ENCODE measurements at regions not wholly inside any gene's neighbourhood (a gene's known extent, or its start where the extent isn't known, plus 50 kb on each side); places are given as distances from the start of the nearest gene placed in this dataset.

DNA sequence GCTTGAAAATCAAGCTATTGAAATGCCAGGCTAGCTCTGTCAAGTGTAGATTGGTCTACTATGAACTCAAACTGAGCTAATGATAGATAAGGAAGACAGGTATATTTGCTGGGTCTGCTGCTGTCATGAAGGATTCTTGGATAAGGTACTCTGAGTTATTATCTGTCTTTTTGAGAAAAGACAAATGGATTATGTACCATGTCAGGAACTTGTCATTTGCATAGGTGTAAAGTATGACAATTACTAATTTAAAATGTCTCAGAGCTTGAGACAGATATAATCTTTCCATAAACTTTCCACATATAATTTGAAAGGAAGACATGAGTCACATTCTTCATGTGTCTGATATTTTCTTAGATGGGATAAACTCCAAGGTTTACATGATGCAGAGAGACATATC, 594.1 kb upstream of the PTPRD start:
- DNase-seq (ENCODE audit: low spot score), result no peak
- Mint-ChIP-seq H3K4me1 (ENCODE audit: low read depth) (no peaks in the 10 kb centered on the region), H3K4me3 (ENCODE audit: unreplicated experiment) (no peak overlapping the region), H3K9me3 (ENCODE audit: low read depth) (peaks cover 4% of the 10 kb centered on the region), H3K27ac (ENCODE audit: unreplicated experiment) (no peak overlapping the region), H3K36me3 (ENCODE audit: low read depth) (no peaks in the 10 kb centered on the region), H3K27me3 (ENCODE audit: low read depth) (no peaks in the 10 kb centered on the region)
- TF ChIP-seq, protein P1, sequence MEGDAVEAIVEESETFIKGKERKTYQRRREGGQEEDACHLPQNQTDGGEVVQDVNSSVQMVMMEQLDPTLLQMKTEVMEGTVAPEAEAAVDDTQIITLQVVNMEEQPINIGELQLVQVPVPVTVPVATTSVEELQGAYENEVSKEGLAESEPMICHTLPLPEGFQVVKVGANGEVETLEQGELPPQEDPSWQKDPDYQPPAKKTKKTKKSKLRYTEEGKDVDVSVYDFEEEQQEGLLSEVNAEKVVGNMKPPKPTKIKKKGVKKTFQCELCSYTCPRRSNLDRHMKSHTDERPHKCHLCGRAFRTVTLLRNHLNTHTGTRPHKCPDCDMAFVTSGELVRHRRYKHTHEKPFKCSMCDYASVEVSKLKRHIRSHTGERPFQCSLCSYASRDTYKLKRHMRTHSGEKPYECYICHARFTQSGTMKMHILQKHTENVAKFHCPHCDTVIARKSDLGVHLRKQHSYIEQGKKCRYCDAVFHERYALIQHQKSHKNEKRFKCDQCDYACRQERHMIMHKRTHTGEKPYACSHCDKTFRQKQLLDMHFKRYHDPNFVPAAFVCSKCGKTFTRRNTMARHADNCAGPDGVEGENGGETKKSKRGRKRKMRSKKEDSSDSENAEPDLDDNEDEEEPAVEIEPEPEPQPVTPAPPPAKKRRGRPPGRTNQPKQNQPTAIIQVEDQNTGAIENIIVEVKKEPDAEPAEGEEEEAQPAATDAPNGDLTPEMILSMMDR (IDR thresholded peaks at IDR 0.05), result no peak

- Mint-ChIP-seq H3K36me3 (ENCODE audit: low read depth) (no peaks in the 10 kb centered on the region), H3K27me3 (ENCODE audit: low read depth) (no peaks in the 10 kb centered on the region), H3K4me1 (ENCODE audit: low read depth) (no peaks in the 10 kb centered on the region), H3K9me3 (ENCODE audit: low read depth) (peaks cover 16% of the 10 kb centered on the region), H3K4me3 (ENCODE audit: unreplicated experiment) (no peak overlapping the region), H3K27ac (ENCODE audit: unreplicated experiment) (no peak overlapping the region)
- TF ChIP-seq, protein P1 (IDR thresholded peaks at IDR 0.05), result no peak
- no peak for DNase-seq (ENCODE audit: low spot score)
These were observed 620.9 kb upstream of the PTPRD start for GRCh38 chr9:11233696-11234095.

DNA sequence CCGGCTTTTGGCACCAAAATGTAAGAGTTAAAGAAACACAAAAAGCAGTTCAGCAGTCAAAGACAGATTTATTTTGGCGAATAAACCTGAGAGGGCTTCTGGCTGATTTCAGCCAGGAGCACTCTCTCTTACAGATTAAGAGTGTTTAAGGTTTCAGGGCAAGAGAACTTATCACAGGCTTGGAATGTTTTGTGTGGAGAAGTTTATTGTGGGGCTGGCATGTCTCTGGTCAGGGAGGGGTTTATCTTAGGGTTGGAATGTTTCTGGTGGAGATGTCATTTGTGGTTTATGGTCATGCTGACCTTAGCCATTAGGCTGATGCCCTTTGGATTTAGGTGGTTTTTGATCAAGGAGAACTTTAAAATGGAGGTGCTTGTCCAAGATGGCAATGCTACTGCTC, 622.3 kb upstream of the PTPRD start:
- Mint-ChIP-seq H3K4me3 (ENCODE audit: unreplicated experiment) (no peak overlapping the region), H3K4me1 (ENCODE audit: low read depth) (no peaks in the 10 kb centered on the region), H3K9me3 (ENCODE audit: low read depth) (peaks cover 16% of the 10 kb centered on the region), H3K36me3 (ENCODE audit: low read depth) (no peaks in the 10 kb centered on the region), H3K27ac (ENCODE audit: unreplicated experiment) (no peak overlapping the region), H3K27me3 (ENCODE audit: low read depth) (no peaks in the 10 kb centered on the region)
- TF ChIP-seq, protein P1 (IDR thresholded peaks at IDR 0.05), result no peak
- no peak for DNase-seq (ENCODE audit: low spot score)

DNA sequence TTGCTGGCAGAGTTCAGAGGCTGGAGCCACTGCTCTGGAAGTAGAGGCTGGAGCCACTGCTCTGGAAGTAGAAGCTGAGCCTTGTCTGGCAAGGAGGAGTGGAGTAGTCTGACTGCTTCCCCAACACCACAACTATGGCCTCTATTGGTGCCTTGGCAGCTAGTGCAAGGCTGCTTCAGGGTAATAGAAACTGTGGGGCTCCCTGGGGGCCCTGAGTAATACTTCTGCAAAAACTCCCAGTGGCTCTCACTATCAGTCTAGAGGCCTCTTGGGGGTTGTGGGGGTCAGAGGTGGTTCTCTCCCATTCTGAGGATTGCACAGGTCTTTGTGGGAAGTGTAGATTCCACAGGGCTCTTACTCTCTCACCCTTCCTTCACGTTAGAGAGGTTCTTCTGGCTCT, 629.0 kb upstream of the PTPRD start:
- TF ChIP-seq, protein P1 (IDR thresholded peaks at IDR 0.05), result no peak
- no peaks in the 10 kb centered on the region for H3K27me3 Mint-ChIP-seq (ENCODE audit: low read depth)
- no peak overlapping the region for H3K27ac Mint-ChIP-seq (ENCODE audit: unreplicated experiment)
- no peaks in the 10 kb centered on the region for H3K4me1 Mint-ChIP-seq (ENCODE audit: low read depth)
- no peak overlapping the region for H3K4me3 Mint-ChIP-seq (ENCODE audit: unreplicated experiment)
- H3K36me3 Mint-ChIP-seq (ENCODE audit: low read depth), result peaks cover 2% of the 10 kb centered on the region
- H3K9me3 Mint-ChIP-seq (ENCODE audit: low read depth), result peaks cover 24% of the 10 kb centered on the region
- DNase-seq (ENCODE audit: low spot score), result no peak

GRCh38 chr9:11257992-11258391, 645.2 kb upstream of the PTPRD start:
- Mint-ChIP-seq H3K27me3 (ENCODE audit: low read depth) (no peaks in the 10 kb centered on the region), H3K36me3 (ENCODE audit: low read depth) (no peaks in the 10 kb centered on the region), H3K27ac (ENCODE audit: unreplicated experiment) (no peak overlapping the region), H3K4me1 (ENCODE audit: low read depth) (no peaks in the 10 kb centered on the region), H3K9me3 (ENCODE audit: low read depth) (peaks cover 31% of the 10 kb centered on the region), H3K4me3 (ENCODE audit: unreplicated experiment) (no peak overlapping the region)
- DNase-seq (ENCODE audit: low spot score), result no peak
- TF ChIP-seq, protein P1 (IDR thresholded peaks at IDR 0.05), result no peak

All from chondrocyte (in vitro differentiated cells).